Neural cell (in vitro differentiated cells): ENCODE measurements at regions not wholly inside any gene's neighbourhood (a gene's known extent, or its start where the extent isn't known, plus 50 kb on each side); places are given as distances from the start of the nearest gene placed in this dataset.

Experiments used
- CTCF ChIP-seq: fragments of 450-650 bp; IDR thresholded peaks from 2 replicates; pipeline ENCODE4 v1.5.1; 2014; ENCODE audit warnings: antibody characterized with exemption, mild to moderate bottlenecking, moderate library complexity; ENCODE audit not compliant: poor library complexity, severe bottlenecking
- EP300 ChIP-seq: fragments of 450-650 bp; conservative IDR thresholded peaks from 2 replicates; pipeline ENCODE4 v1.6.1; 2014; ENCODE audit warnings: antibody characterized with exemption, mild to moderate bottlenecking, moderate library complexity; ENCODE audit not compliant: poor library complexity, severe bottlenecking
- EZH2 ChIP-seq: fragments of 200-600, 300-800 bp; shearing (Covaris generic), sonication (generic); IDR thresholded peaks from 2 replicates; pipeline ENCODE4 v1.6.1; 2014; ENCODE audit warnings: antibody characterized with exemption, low read length, borderline replicate concordance, mild to moderate bottlenecking; ENCODE audit not compliant: insufficient read depth, poor library complexity, severe bottlenecking
- MXI1 ChIP-seq: fragments of 450-650 bp; conservative IDR thresholded peaks from 2 replicates; pipeline ENCODE4 v1.6.1; 2014; ENCODE audit warnings: antibody characterized with exemption, mild to moderate bottlenecking; ENCODE audit not compliant: poor library complexity, severe bottlenecking
- POLR2AphosphoS5 ChIP-seq: IDR thresholded peaks from 2 replicates; pipeline ENCODE4 v1.6.1; 2012
- RAD21 ChIP-seq: fragments of 450-650 bp; conservative IDR thresholded peaks from 2 replicates; pipeline ENCODE4 v1.6.1; 2014; ENCODE audit warnings: antibody characterized with exemption, mild to moderate bottlenecking, moderate library complexity
- TAF1 ChIP-seq: IDR thresholded peaks from 2 replicates; pipeline ENCODE4 v1.6.1; 2012; ENCODE audit warnings: low read depth

GRCh38 chr2:147521936-147522335, 322.9 kb upstream of the ACVR2A start:
- TF ChIP-seq EZH2 = no peak
- TF ChIP-seq MXI1 = no peak
- no peak for TF ChIP-seq CTCF
- no peak for TF ChIP-seq POLR2AphosphoS5
- TF ChIP-seq TAF1 = no peak
- no peak for TF ChIP-seq EP300
- no peak for TF ChIP-seq RAD21
